GM21529 (cell line): ENCODE measurements at regions not wholly inside any gene's neighbourhood (a gene's known extent, or its start where the extent isn't known, plus 50 kb on each side); places are given as distances from the start of the nearest gene placed in this dataset.
"Not testable (repeated sequence)": the region's sequence is repeated elsewhere in the genome, so short reads cannot be mapped to it uniquely, and the experiment has no call there.

Experiments used
- ATAC-seq: cut with Tn5 transposase; IDR thresholded peaks from one replicate; pipeline ENCODE4 v1.9.1; 2021; ENCODE audit not compliant: unreplicated experiment

- no peak for ATAC-seq
These were observed 109.9 kb downstream of the TANC2 start for GRCh38 chr17:63075969-63076368.

GRCh38 chr17:63078707-63079106, 112.7 kb downstream of the TANC2 start:
- no peak for ATAC-seq

- ATAC-seq, result no peak
These were observed 116.3 kb downstream of the TANC2 start for GRCh38 chr17:63082273-63082861.

GRCh38 chr17:63082952-63083351, 116.9 kb downstream of the TANC2 start:
- ATAC-seq, result no peak

- ATAC-seq, result no peak
These were observed 120.6 kb downstream of the TANC2 start for GRCh38 chr17:63086483-63087185.

- ATAC-seq, result not testable (repeated sequence)
These were observed 124.5 kb downstream of the TANC2 start for GRCh38 chr17:63090358-63091114.

GRCh38 chr17:63091909-63092308, 125.9 kb downstream of the TANC2 start:
- ATAC-seq, result not testable (repeated sequence)

GRCh38 chr17:63094631-63095030, 128.6 kb downstream of the TANC2 start:
- no peak for ATAC-seq

GRCh38 chr17:63095459-63095858, 129.4 kb downstream of the TANC2 start:
- no peak for ATAC-seq

GRCh38 chr17:63095879-63096278, 129.8 kb downstream of the TANC2 start:
- ATAC-seq, result no peak

GRCh38 chr17:63096426-63096825, 130.4 kb downstream of the TANC2 start:
- ATAC-seq, result no peak

GRCh38 chr17:63099425-63099824, 133.4 kb downstream of the TANC2 start:
- no peak for ATAC-seq

- ATAC-seq, result no peak
These were observed 136.0 kb downstream of the TANC2 start for GRCh38 chr17:63102034-63102433.

- ATAC-seq, result no peak
These were observed 140.0 kb downstream of the TANC2 start for GRCh38 chr17:63106050-63106449.

GRCh38 chr17:63109661-63110060, 143.6 kb downstream of the TANC2 start:
- no peak for ATAC-seq

- ATAC-seq, result no peak
These were observed 147.1 kb downstream of the TANC2 start for GRCh38 chr17:63113167-63113566.

GRCh38 chr17:63116228-63116627, 150.2 kb downstream of the TANC2 start:
- ATAC-seq, result no peak

- no peak for ATAC-seq
These were observed 151.2 kb downstream of the TANC2 start for GRCh38 chr17:63116967-63117830.

- no peak for ATAC-seq
These were observed 154.4 kb downstream of the TANC2 start for GRCh38 chr17:63120406-63120805.

- no peak for ATAC-seq
These were observed 158.5 kb downstream of the TANC2 start for GRCh38 chr17:63124536-63124935.

GRCh38 chr17:63124958-63125357, 158.9 kb downstream of the TANC2 start:
- no peak for ATAC-seq
